CD14-positive monocyte (primary cell): ENCODE measurements at regions not wholly inside any gene's neighbourhood (a gene's known extent, or its start where the extent isn't known, plus 50 kb on each side); places are given as distances from the start of the nearest gene placed in this dataset.

Experiments
- DNase-seq, 3 donors: peaks; one replicate each; pipeline ENCODE4 v3.0.0-alpha.2; 2011 to 2022
- H2AFZ ChIP-seq: 2 replicates; pipeline ENCODE4 v1.6.0; 2012; ENCODE audit warnings: mild to moderate bottlenecking, low read depth, low read length, inconsistent platforms; ENCODE audit not compliant: insufficient read depth, poor library complexity, severe bottlenecking
- H3K27ac ChIP-seq, 2 donors: 1 replicate in 1 of 2; 2 replicates in 1 of 2; pipeline ENCODE4 v1.5.1; 2012 to 2013; ENCODE audit warnings: low read length in 2 of 2, control low read depth in 1 of 2, inconsistent platforms in 1 of 2, low read depth in 1 of 2, mild to moderate bottlenecking in 1 of 2
- H3K27me3 ChIP-seq, 2 donors: one replicate each; pipeline versions ENCODE4 v1.6.0 to v1.6.1; 2011 to 2013; ENCODE audit warnings: low read length in 2 of 2; ENCODE audit not compliant: control insufficient read depth in 2 of 2, insufficient read depth in 2 of 2
- H3K36me3 ChIP-seq, 2 donors: replicated peaks in 1 of 2; 1 replicate in 1 of 2; 2 replicates in 1 of 2; pipeline versions ENCODE4 v1.5.1 to v1.6.1; 2012 to 2013; ENCODE audit warnings: low read length in 2 of 2, control low read depth in 1 of 2, inconsistent platforms in 1 of 2, mild to moderate bottlenecking in 1 of 2; ENCODE audit not compliant: insufficient read depth in 2 of 2, control insufficient read depth in 1 of 2
- H3K4me1 ChIP-seq, 2 donors: 1 replicate in 1 of 2; 2 replicates in 1 of 2; pipeline versions ENCODE4 v1.5.1 to v1.6.1; 2012 to 2013; ENCODE audit warnings: low read length in 2 of 2, control low read depth in 1 of 2, inconsistent platforms in 1 of 2, mild to moderate bottlenecking in 1 of 2, moderate library complexity in 1 of 2; ENCODE audit not compliant: insufficient read depth in 2 of 2, control insufficient read depth in 1 of 2
- H3K4me2 ChIP-seq: replicated peaks from 2 replicates; pipeline ENCODE3; 2012; ENCODE audit warnings: low read length, moderate library complexity, mild to moderate bottlenecking; ENCODE audit not compliant: poor library complexity, severe bottlenecking; ENCODE audit errors: extremely low read depth
- H3K4me3 ChIP-seq, 3 experiments: fragments of 200-600 bp in 1 of 3; sonication (generic) in 1 of 3; replicated peaks in 1 of 3; 1 replicate in 2 of 3; 2 replicates in 1 of 3; pipeline ENCODE4 v1.5.1; 2011 to 2013; ENCODE audit warnings: low read length in 3 of 3, mild to moderate bottlenecking in 3 of 3, control low read depth in 2 of 3, low read depth in 2 of 3, inconsistent platforms in 1 of 3, moderate library complexity in 1 of 3
- H3K79me2 ChIP-seq: 2 replicates; pipeline ENCODE4 v1.6.0; 2012; ENCODE audit warnings: mild to moderate bottlenecking, control low read depth, inconsistent platforms, low read length, moderate library complexity; ENCODE audit not compliant: insufficient read depth
- H3K9ac ChIP-seq: 2 replicates; pipeline ENCODE4 v1.6.0; 2017; ENCODE audit warnings: low read length, mild to moderate bottlenecking; ENCODE audit not compliant: insufficient read depth, poor library complexity, severe bottlenecking
- H3K9me3 ChIP-seq, 2 donors: replicated peaks in 1 of 2; 1 replicate in 1 of 2; 2 replicates in 1 of 2; pipeline versions ENCODE4 v1.5.1 to v1.6.1; 2012 to 2013; ENCODE audit warnings: low read length in 2 of 2, control low read depth in 1 of 2; ENCODE audit not compliant: control insufficient read depth in 1 of 2, insufficient read depth in 1 of 2
- H4K20me1 ChIP-seq: 2 replicates; pipeline ENCODE4 v1.6.0; 2012; ENCODE audit warnings: mild to moderate bottlenecking, low read length, control low read depth, moderate library complexity; ENCODE audit not compliant: insufficient read depth
- H3K27ac Mint-ChIP-seq, 7 donors: one replicate each; pipeline ENCODE4 v1.8.0; 2020; ENCODE audit warnings: mild to moderate bottlenecking in 7 of 7, mixed read lengths in 7 of 7, moderate library complexity in 6 of 7, inconsistent platforms in 2 of 7
- H3K27me3 Mint-ChIP-seq, 3 donors: one replicate each; pipeline ENCODE4 v1.8.0; 2021 to 2022; ENCODE audit warnings: low read depth in 3 of 3, mild to moderate bottlenecking in 3 of 3, mixed read lengths in 3 of 3, moderate library complexity in 3 of 3, inconsistent platforms in 1 of 3
- H3K36me3 Mint-ChIP-seq, 2 donors: one replicate each; pipeline ENCODE4 v1.8.0; 2020; ENCODE audit warnings: mixed read lengths in 2 of 2, inconsistent platforms in 1 of 2, mild to moderate bottlenecking in 1 of 2
- H3K4me1 Mint-ChIP-seq: one replicate; pipeline ENCODE4 v1.8.0; 2020; ENCODE audit warnings: mild to moderate bottlenecking, mixed read lengths
- H3K4me3 Mint-ChIP-seq, 2 donors: one replicate each; pipeline ENCODE4 v1.8.0; 2020; ENCODE audit warnings: mild to moderate bottlenecking in 2 of 2, mixed read lengths in 2 of 2, moderate library complexity in 1 of 2
- H3K9me3 Mint-ChIP-seq, 7 donors: one replicate each; pipeline ENCODE4 v1.8.0; 2020 to 2022; ENCODE audit warnings: mixed read lengths in 7 of 7, mild to moderate bottlenecking in 6 of 7, moderate library complexity in 6 of 7, inconsistent platforms in 2 of 7
- WGBS: methylation state at CpG from one replicate; pipeline ENCODE4 v1.1.5; 2013; ENCODE audit warnings: missing lambda C conversion rate; ENCODE audit not compliant: insufficient coverage; 5-methylcytosine and 5-hydroxymethylcytosine counted together
- intact Hi-C, 2 donors: fragments of 100-400 bp; cut with micrococcal nuclease; formaldehyde crosslinking; loops; one replicate each; pipeline versions ENCODE4 v1.15.0 to v1.15.1; 2023
- TF ChIP-seq, protein P1 (sequence below): fragments of 200-600 bp; IDR thresholded peaks from one replicate; pipeline ENCODE4 v1.8.0; 2022; ENCODE audit warnings: antibody characterized with exemption, mild to moderate bottlenecking

- Histone ChIP-seq H4K20me1 (no peaks in the 10 kb centered on the region), H3K4me3 (no peak overlapping the region), H3K9ac (no peak overlapping the region), H3K9me3 (no peaks in the 10 kb centered on the region), H3K4me1 (no peaks in the 10 kb centered on the region), H3K36me3 (no peaks in the 10 kb centered on the region), H3K79me2 (no peaks in the 10 kb centered on the region), H2AFZ (no peak overlapping the region), H3K4me2 (no peak overlapping the region), H3K27me3 (no peaks in the 10 kb centered on the region), H3K27ac (no peak overlapping the region)
- intact Hi-C loops: no loop called here
- H3K9me3 Mint-ChIP-seq: peaks cover 0 to 3% (median 0%) of the 10 kb centered on the region in 7 donors
- H3K27me3 Mint-ChIP-seq: peaks cover 0 to 2% (median 0%) of the 10 kb centered on the region in 3 donors
- no peaks in the 10 kb centered on the region for H3K4me1 Mint-ChIP-seq
- H3K27ac Mint-ChIP-seq: no peak overlapping the region
- no peak overlapping the region for H3K4me3 Mint-ChIP-seq
- H3K36me3 Mint-ChIP-seq: no peaks in the 10 kb centered on the region
- TF ChIP-seq, protein P1, sequence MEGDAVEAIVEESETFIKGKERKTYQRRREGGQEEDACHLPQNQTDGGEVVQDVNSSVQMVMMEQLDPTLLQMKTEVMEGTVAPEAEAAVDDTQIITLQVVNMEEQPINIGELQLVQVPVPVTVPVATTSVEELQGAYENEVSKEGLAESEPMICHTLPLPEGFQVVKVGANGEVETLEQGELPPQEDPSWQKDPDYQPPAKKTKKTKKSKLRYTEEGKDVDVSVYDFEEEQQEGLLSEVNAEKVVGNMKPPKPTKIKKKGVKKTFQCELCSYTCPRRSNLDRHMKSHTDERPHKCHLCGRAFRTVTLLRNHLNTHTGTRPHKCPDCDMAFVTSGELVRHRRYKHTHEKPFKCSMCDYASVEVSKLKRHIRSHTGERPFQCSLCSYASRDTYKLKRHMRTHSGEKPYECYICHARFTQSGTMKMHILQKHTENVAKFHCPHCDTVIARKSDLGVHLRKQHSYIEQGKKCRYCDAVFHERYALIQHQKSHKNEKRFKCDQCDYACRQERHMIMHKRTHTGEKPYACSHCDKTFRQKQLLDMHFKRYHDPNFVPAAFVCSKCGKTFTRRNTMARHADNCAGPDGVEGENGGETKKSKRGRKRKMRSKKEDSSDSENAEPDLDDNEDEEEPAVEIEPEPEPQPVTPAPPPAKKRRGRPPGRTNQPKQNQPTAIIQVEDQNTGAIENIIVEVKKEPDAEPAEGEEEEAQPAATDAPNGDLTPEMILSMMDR: no peak
- no peak for DNase-seq
Observed at GRCh38 chr3:146314871-146315270, 64.0 kb upstream of the PLSCR4 start.

- no peak overlapping the region for H3K4me3 Mint-ChIP-seq
- DNase-seq: no peak
- H3K9me3 Mint-ChIP-seq: peaks cover 0 to 1% (median 0%) of the 10 kb centered on the region in 7 donors
- intact Hi-C loops: no loop called here
- Histone ChIP-seq H3K4me3 (no peak overlapping the region), H2AFZ (no peak overlapping the region), H3K27ac (no peak overlapping the region), H3K27me3 (no peaks in the 10 kb centered on the region), H3K9me3 (no peaks in the 10 kb centered on the region), H3K4me1 (no peaks in the 10 kb centered on the region), H4K20me1 (no peaks in the 10 kb centered on the region), H3K79me2 (no peaks in the 10 kb centered on the region), H3K9ac (no peak overlapping the region), H3K4me2 (no peak overlapping the region), H3K36me3 (no peaks in the 10 kb centered on the region)
- H3K27me3 Mint-ChIP-seq: peaks cover 0 to 2% (median 0%) of the 10 kb centered on the region in 3 donors
- no peaks in the 10 kb centered on the region for H3K36me3 Mint-ChIP-seq
- no CpG with 5 or more reads among the region's 1 CpG for WGBS
- TF ChIP-seq, protein P1: no peak
- no peak overlapping the region for H3K27ac Mint-ChIP-seq
- no peaks in the 10 kb centered on the region for H3K4me1 Mint-ChIP-seq
Observed at GRCh38 chr3:146313746-146314111, 62.8 kb upstream of the PLSCR4 start.
